Spleen (tissue), 11 donors: ENCODE measurements at regions not wholly inside any gene's neighbourhood (a gene's known extent, or its start where the extent isn't known, plus 50 kb on each side); places are given as distances from the start of the nearest gene placed in this dataset.

Experiments
- DNase-seq: peaks from one replicate; pipeline ENCODE4 v3.0.0-alpha.2; 2020
- H3K27ac ChIP-seq, 8 donors: fragments of 200-600 bp; sonication (generic) in 7 of 8; 1 replicate in 4 of 8; 2 replicates in 4 of 8; pipeline versions ENCODE4 v1.5.0 to v1.8.0; 2016 to 2021; ENCODE audit warnings: inconsistent platforms in 4 of 8, mild to moderate bottlenecking in 4 of 8, moderate library complexity in 1 of 8
- H3K27me3 ChIP-seq, 7 donors: fragments of 200-600 bp; sonication (generic) in 6 of 7; replicated peaks in 1 of 7; 1 replicate in 4 of 7; 2 replicates in 3 of 7; pipeline versions ENCODE4 v1.5.0 to v1.8.0; 2016 to 2021; ENCODE audit warnings: inconsistent platforms in 3 of 7, mild to moderate bottlenecking in 1 of 7
- H3K36me3 ChIP-seq, 6 donors: fragments of 200-600 bp; sonication (generic) in 5 of 6; 1 replicate in 4 of 6; 2 replicates in 2 of 6; pipeline versions ENCODE4 v1.5.0 to v1.8.0; 2016 to 2021; ENCODE audit warnings: inconsistent platforms in 2 of 6
- H3K4me1 ChIP-seq, 6 donors: fragments of 200-600 bp; sonication (generic) in 5 of 6; 1 replicate in 3 of 6; 2 replicates in 3 of 6; pipeline versions ENCODE4 v1.5.0 to v1.8.0; 2016 to 2021; ENCODE audit warnings: inconsistent platforms in 3 of 6
- H3K4me3 ChIP-seq, 8 donors: fragments of 200-600 bp; sonication (generic) in 7 of 8; 1 replicate in 4 of 8; 2 replicates in 4 of 8; pipeline versions ENCODE4 v1.5.0 to v1.8.0; 2016 to 2021; ENCODE audit warnings: inconsistent platforms in 4 of 8, mild to moderate bottlenecking in 4 of 8, moderate library complexity in 2 of 8
- H3K9me3 ChIP-seq, 8 donors: fragments of 200-600 bp; sonication (generic) in 7 of 8; 1 replicate in 4 of 8; 2 replicates in 4 of 8; pipeline versions ENCODE4 v1.5.0 to v1.8.0; 2016 to 2021; ENCODE audit warnings: inconsistent platforms in 4 of 8
- CTCF ChIP-seq, 11 experiments: fragments of 200-600 bp in 7 of 11; fragments of 450-650 bp in 4 of 11; sonication (generic) in 4 of 11; IDR thresholded peaks in 8 of 11; conservative IDR thresholded peaks in 3 of 11; 1 replicate in 7 of 11; 2 replicates in 4 of 11; pipeline versions ENCODE4 v1.4.0 to v1.8.0; 2016 to 2021; ENCODE audit warnings: antibody characterized with exemption in 11 of 11, inconsistent platforms in 4 of 11, mild to moderate bottlenecking in 1 of 11
- POLR2A ChIP-seq, 3 donors: fragments of 450-650 bp; IDR thresholded peaks; one replicate each; pipeline ENCODE4 v1.5.1; 2017; ENCODE audit warnings: antibody characterized with exemption in 3 of 3, mild to moderate bottlenecking in 1 of 3
- POLR2AphosphoS5 ChIP-seq, 3 donors: sonication (generic); formaldehyde crosslinking; IDR thresholded peaks; one replicate each; pipeline ENCODE4 v1.5.1; 2017; ENCODE audit warnings: antibody characterized with exemption in 3 of 3
- WGBS, 5 donors: extraction: QIAGEN DNeasy Blood & Tissue Kit in 3 of 5; methylation state at CpG; one replicate each; pipeline versions ENCODE4 v1.1.5 to v1.1.7; 2013 to 2018; 5-methylcytosine and 5-hydroxymethylcytosine counted together
- intact Hi-C: fragments of 100-400 bp; cut with DNase I; formaldehyde crosslinking; loops from one replicate; pipeline ENCODE4 v1.15.0; 2023; ENCODE audit warnings: low total_unique reads
- donor health status: healthy with polysubstance abuse.
- donor health status: DM: no; HTN: no; CAD: no; lungs with moderate emphysema.
- donor health status: DM: no; HTN: no; CAD: no.
- donor health status: Bipolar disorder and iron deficiency.
- donor health status: healthy.
- donor health status: DM: no; HTN: no; CAD: no.
- donor health status: DM: yes; HTN: yes; CAD: no.

- DNase-seq = no peak
- Histone ChIP-seq H3K4me3 (no peak overlapping the region), H3K9me3 (peaks cover 0 to 20% (median 14%) of the 10 kb centered on the region in 8 donors), H3K27me3 (no peaks in the 10 kb centered on the region), H3K4me1 (no peaks in the 10 kb centered on the region), H3K36me3 (no peaks in the 10 kb centered on the region), H3K27ac (no peak overlapping the region)
- intact Hi-C loops = no loop called here
- TF ChIP-seq POLR2AphosphoS5 (IDR thresholded peaks at IDR 0.05) (no peak), CTCF (IDR thresholded peaks at IDR 0.05 in 8 of 11, conservative IDR thresholded peaks at IDR 0.05 in 3 of 11) (no peak), POLR2A (IDR thresholded peaks at IDR 0.05) (no peak)
These were observed 235.1 kb upstream of the DIO2 start for GRCh38 chr14:80446356-80446755.

- Histone ChIP-seq H3K27me3 (no peaks in the 10 kb centered on the region), H3K36me3 (no peaks in the 10 kb centered on the region), H3K4me1 (no peaks in the 10 kb centered on the region), H3K4me3 (no peak overlapping the region), H3K9me3 (peaks cover 0 to 16% (median 8%) of the 10 kb centered on the region in 8 donors), H3K27ac (no peak overlapping the region)
- intact Hi-C loops = no loop called here
- WGBS, 5 donors = 83 to 100% (median 91%) methylated on average over 3 of the region's 3 CpGs
- TF ChIP-seq POLR2AphosphoS5 (IDR thresholded peaks at IDR 0.05) (no peak), POLR2A (IDR thresholded peaks at IDR 0.05) (no peak)
- DNase-seq = no peak
These were observed 234.3 kb upstream of the DIO2 start for GRCh38 chr14:80445605-80446004.

- Histone ChIP-seq H3K27me3 (no peaks in the 10 kb centered on the region), H3K27ac (no peak overlapping the region), H3K4me1 (no peaks in the 10 kb centered on the region), H3K36me3 (no peaks in the 10 kb centered on the region), H3K4me3 (no peak overlapping the region), H3K9me3 (peaks cover 0 to 39% (median 16%) of the 10 kb centered on the region in 8 donors)
- intact Hi-C loops = no loop called here
- TF ChIP-seq POLR2AphosphoS5 (IDR thresholded peaks at IDR 0.05) (no peak), CTCF (IDR thresholded peaks at IDR 0.05 in 8 of 11, conservative IDR thresholded peaks at IDR 0.05 in 3 of 11) (no peak), POLR2A (IDR thresholded peaks at IDR 0.05) (no peak)
- DNase-seq = no peak
- 83 to 95% (median 90%) methylated on average over 1 of the region's 1 CpG for WGBS, 5 donors
These were observed 223.4 kb upstream of the DIO2 start for GRCh38 chr14:80434574-80435321.

- WGBS, 5 donors = 65 to 89% (median 75%) methylated on average over 1 of the region's 1 CpG
These were observed 222.5 kb upstream of the DIO2 start for GRCh38 chr14:80433811-80434210.

More at GRCh38 chr14:80433811-80434210, 222.5 kb upstream of the DIO2 start:
- Histone ChIP-seq H3K27me3 (no peaks in the 10 kb centered on the region), H3K27ac (no peak overlapping the region), H3K36me3 (no peaks in the 10 kb centered on the region), H3K4me1 (no peaks in the 10 kb centered on the region), H3K9me3 (peaks cover 0 to 30% (median 7%) of the 10 kb centered on the region in 8 donors), H3K4me3 (no peak overlapping the region)
- intact Hi-C loops = no loop called here
- no peak for DNase-seq
- TF ChIP-seq CTCF (IDR thresholded peaks at IDR 0.05 in 8 of 11, conservative IDR thresholded peaks at IDR 0.05 in 3 of 11) = no peak
- no peak for TF ChIP-seq POLR2A (IDR thresholded peaks at IDR 0.05)
- no peak for TF ChIP-seq POLR2AphosphoS5 (IDR thresholded peaks at IDR 0.05)
